HEK293 (cell line): ENCODE measurements at regions not wholly inside any gene's neighbourhood (a gene's known extent, or its start where the extent isn't known, plus 50 kb on each side); places are given as distances from the start of the nearest gene placed in this dataset.

Source experiments
- CTCF ChIA-PET: fragments of 350-600 bp; formaldehyde crosslinking; extraction: SDS; loops from one replicate; lab custom pipeline; 2021; ENCODE audit warnings: antibody characterized with exemption; lab: Yijun Ruan, JAX
- POLR2A ChIA-PET: fragments of 300-600 bp; formaldehyde crosslinking; extraction: SDS; loops from one replicate; lab custom pipeline; 2020; ENCODE audit warnings: antibody characterized with exemption, inconsistent platforms; lab: Yijun Ruan, JAX
- H3K27ac ChIP-seq: fragments of 200-500 bp; sonication (Bioruptor generic); 2 replicates; pipeline ENCODE4 v1.5.1; 2014; ENCODE audit warnings: low read depth, low read length, control low read depth, inconsistent platforms; ENCODE audit errors: extremely low read depth
- H3K36me3 ChIP-seq, 2 experiments: fragments of 200-500 bp in 1 of 2; sonication (Bioruptor generic) in 1 of 2; 1 replicate in 1 of 2; 2 replicates in 1 of 2; pipeline ENCODE4 v1.5.1; 2014 to 2017; ENCODE audit warnings: inconsistent platforms in 2 of 2, low read length in 2 of 2; ENCODE audit not compliant: control insufficient read depth in 2 of 2, insufficient read depth in 1 of 2
- H3K4me1 ChIP-seq: fragments of 200-500 bp; sonication (Bioruptor generic); 2 replicates; pipeline ENCODE4 v1.5.1; 2014; ENCODE audit warnings: mild to moderate bottlenecking, low read length, inconsistent platforms; ENCODE audit not compliant: control insufficient read depth, insufficient read depth
- H3K4me3 ChIP-seq: 2 replicates; pipeline ENCODE4 v1.5.1; 2011; ENCODE audit warnings: low read depth, mild to moderate bottlenecking, control low read depth, low read length, moderate library complexity
- H3K9me3 ChIP-seq: fragments of 200-500 bp; sonication (Bioruptor generic); 2 replicates; pipeline ENCODE4 v1.5.1; 2014; ENCODE audit warnings: low read depth, low read length, inconsistent platforms; ENCODE audit not compliant: control insufficient read depth, insufficient read depth
- ATF2 ChIP-seq: fragments of 450-650 bp; formaldehyde crosslinking; IDR thresholded peaks from 2 replicates; pipeline ENCODE4 v1.5.1; 2016; ENCODE audit warnings: missing biosample characterization, missing genetic modification characterization, low read depth
- HIC1 ChIP-seq: fragments of 450-650 bp; formaldehyde crosslinking; IDR thresholded peaks from 2 replicates; pipeline ENCODE4 v1.5.1; 2016; ENCODE audit warnings: missing biosample characterization, missing genetic modification characterization
- IKZF3 ChIP-seq: fragments of 450-650 bp; IDR thresholded peaks from 2 replicates; pipeline ENCODE4 v1.5.0; 2018; ENCODE audit warnings: missing biosample characterization, mild to moderate bottlenecking, missing genetic modification characterization, moderate library complexity
- KLF1 ChIP-seq: fragments of 450-650 bp; formaldehyde crosslinking; IDR thresholded peaks from 2 replicates; pipeline ENCODE4 v1.5.1; 2016; ENCODE audit warnings: missing biosample characterization, missing genetic modification characterization
- KLF16 ChIP-seq: fragments of 450-650 bp; formaldehyde crosslinking; IDR thresholded peaks from 2 replicates; pipeline ENCODE4 v1.5.1; 2017; ENCODE audit warnings: missing biosample characterization, missing genetic modification characterization
- KLF9 ChIP-seq: fragments of 450-650 bp; formaldehyde crosslinking; IDR thresholded peaks from 2 replicates; pipeline ENCODE4 v1.5.1; 2016; ENCODE audit warnings: missing biosample characterization, missing genetic modification characterization, low read depth
- SCRT1 ChIP-seq: fragments of 450-650 bp; formaldehyde crosslinking; IDR thresholded peaks from 2 replicates; pipeline ENCODE4 v1.5.1; 2016; ENCODE audit warnings: missing biosample characterization, missing genetic modification characterization, borderline replicate concordance
- YY1 ChIP-seq: fragments of 450-650 bp; formaldehyde crosslinking; IDR thresholded peaks from 2 replicates; pipeline ENCODE4 v1.5.1; 2018; ENCODE audit warnings: missing biosample characterization, missing genetic modification characterization
- ZBTB1 ChIP-seq: fragments of 450-650 bp; formaldehyde crosslinking; IDR thresholded peaks from 2 replicates; pipeline ENCODE4 v1.5.1; 2016; ENCODE audit warnings: missing biosample characterization, missing genetic modification characterization
- ZFP41 ChIP-seq: fragments of 450-650 bp; formaldehyde crosslinking; IDR thresholded peaks from 2 replicates; pipeline ENCODE4 v1.5.1; 2016; ENCODE audit warnings: missing biosample characterization, missing genetic modification characterization, borderline replicate concordance
- ZNF132 ChIP-seq: fragments of 450-650 bp; formaldehyde crosslinking; IDR thresholded peaks from 2 replicates; pipeline ENCODE4 v1.5.1; 2017; ENCODE audit warnings: missing biosample characterization, missing genetic modification characterization, borderline replicate concordance
- ZNF184 ChIP-seq: fragments of 450-650 bp; IDR thresholded peaks from 2 replicates; pipeline ENCODE4 v1.5.1; 2018; ENCODE audit warnings: missing biosample characterization, mild to moderate bottlenecking, missing genetic modification characterization
- ZNF280C ChIP-seq: fragments of 450-650 bp; formaldehyde crosslinking; IDR thresholded peaks from 2 replicates; pipeline ENCODE4 v1.5.1; 2016; ENCODE audit warnings: missing biosample characterization, missing genetic modification characterization
- ZNF341 ChIP-seq: fragments of 450-650 bp; formaldehyde crosslinking; IDR thresholded peaks from 2 replicates; pipeline ENCODE4; 2016; ENCODE audit warnings: low read depth, missing biosample characterization, missing genetic modification characterization
- ZNF513 ChIP-seq: fragments of 450-650 bp; IDR thresholded peaks from 2 replicates; pipeline ENCODE4 v1.5.1; 2018; ENCODE audit warnings: missing biosample characterization, missing genetic modification characterization
- ZNF555 ChIP-seq: fragments of 450-650 bp; formaldehyde crosslinking; conservative IDR thresholded peaks from 2 replicates; pipeline ENCODE4 v1.5.1; 2017; ENCODE audit warnings: missing biosample characterization, mild to moderate bottlenecking, missing genetic modification characterization, inconsistent platforms
- ZNF623 ChIP-seq: fragments of 450-650 bp; formaldehyde crosslinking; IDR thresholded peaks from 2 replicates; pipeline ENCODE4 v1.5.1; 2016; ENCODE audit warnings: missing biosample characterization, missing genetic modification characterization
- ZNF629 ChIP-seq: fragments of 450-650 bp; formaldehyde crosslinking; IDR thresholded peaks from 2 replicates; pipeline ENCODE4 v1.5.1; 2017; ENCODE audit warnings: missing biosample characterization, missing genetic modification characterization
- ZNF747 ChIP-seq: fragments of 450-650 bp; formaldehyde crosslinking; IDR thresholded peaks from 2 replicates; pipeline ENCODE4 v1.5.1; 2016; ENCODE audit warnings: missing biosample characterization, missing genetic modification characterization
- ZNF776 ChIP-seq: fragments of 450-650 bp; formaldehyde crosslinking; IDR thresholded peaks from 2 replicates; pipeline ENCODE4 v1.5.0; 2017; ENCODE audit warnings: missing biosample characterization, missing genetic modification characterization, borderline replicate concordance
- ZSCAN18 ChIP-seq: fragments of 450-650 bp; formaldehyde crosslinking; IDR thresholded peaks from 2 replicates; pipeline ENCODE4 v1.5.1; 2016; ENCODE audit warnings: missing biosample characterization, missing genetic modification characterization
- ZSCAN4 ChIP-seq: fragments of 450-650 bp; formaldehyde crosslinking; IDR thresholded peaks from 2 replicates; pipeline ENCODE4 v1.5.1; 2017; ENCODE audit warnings: missing biosample characterization, missing genetic modification characterization

GRCh38 chr5:6826756-6827155 is 113.5 kb downstream of the TENT4A start (continued):
- TF ChIP-seq ZNF184 (tag by site-specific recombination) (no peak), ZNF280C (tag by site-specific recombination) (no peak), ZNF513 (no peak)

- no peak for TF ChIP-seq ZNF341
- no peak for TF ChIP-seq YY1
- TF ChIP-seq ZBTB1 (tag by site-specific recombination) = no peak
- no peak for TF ChIP-seq ZNF747
- TF ChIP-seq ZFP41 (tag by site-specific recombination) = no peak
- TF ChIP-seq KLF1 = no peak
- TF ChIP-seq ZNF623 (tag by site-specific recombination) = no peak
- TF ChIP-seq KLF9 = no peak
- TF ChIP-seq ZNF776 (tag by site-specific recombination) = no peak
- TF ChIP-seq ZNF629 = no peak
- TF ChIP-seq ZNF132 (tag by site-specific recombination) = no peak
- TF ChIP-seq IKZF3 = no peak
- no peak for TF ChIP-seq ZSCAN18 (tag by site-specific recombination)
- no peak for TF ChIP-seq SCRT1 (tag by site-specific recombination)
- no peak for TF ChIP-seq ZNF555
- CTCF ChIA-PET = no interaction called here
- H3K4me1 ChIP-seq = no peaks in the 10 kb centered on the region
- POLR2A ChIA-PET = no interaction called here
- H3K27ac ChIP-seq = no peak overlapping the region
- no peaks in the 10 kb centered on the region for H3K9me3 ChIP-seq
- H3K36me3 ChIP-seq = no peaks in the 10 kb centered on the region
- no peak overlapping the region for H3K4me3 ChIP-seq
Measured at GRCh38 chr5:6827526-6828219, 114.4 kb downstream of the TENT4A start.

- POLR2A ChIA-PET = no interaction called here
- TF ChIP-seq KLF16 (tag by site-specific recombination) = no peak
- no peak for TF ChIP-seq ZSCAN4 (tag by site-specific recombination)
- no peak for TF ChIP-seq HIC1 (tag by site-specific recombination)
- no peak for TF ChIP-seq ATF2
Measured at GRCh38 chr5:6829150-6829784, 116.0 kb downstream of the TENT4A start.

More at GRCh38 chr5:6829150-6829784, 116.0 kb downstream of the TENT4A start:
- Histone ChIP-seq H3K36me3 (no peaks in the 10 kb centered on the region), H3K9me3 (no peaks in the 10 kb centered on the region), H3K27ac (no peak overlapping the region), H3K4me1 (no peaks in the 10 kb centered on the region), H3K4me3 (no peak overlapping the region)
- CTCF ChIA-PET = interaction anchor here (0.7 kb wide), 1 partner anchor 24 kb away, joined by 4 read pairs; no protein-coding TSS in a partner anchor
